SJCRH30 (cell line): ENCODE measurements at regions not wholly inside any gene's neighbourhood (a gene's known extent, or its start where the extent isn't known, plus 50 kb on each side); places are given as distances from the start of the nearest gene placed in this dataset.

Experiments
- DNase-seq, 2 experiments: peaks; one replicate each; pipeline ENCODE4 v3.0.0-alpha.2; 2015 to 2020
- H3K27ac ChIP-seq: fragments of 250-450 bp; sonication (Bioruptor Pico); 2 replicates; pipeline ENCODE4 v1.5.1; 2020; ENCODE audit warnings: mild to moderate bottlenecking, moderate library complexity
- H3K27me3 ChIP-seq: fragments of 250-450 bp; sonication (Bioruptor Pico); 2 replicates; pipeline ENCODE4 v1.5.1; 2020; ENCODE audit warnings: mild to moderate bottlenecking, moderate library complexity
- H3K36me3 ChIP-seq: fragments of 250-450 bp; sonication (Bioruptor Pico); 2 replicates; pipeline ENCODE4 v1.5.1; 2020; ENCODE audit warnings: mild to moderate bottlenecking, moderate library complexity
- H3K4me1 ChIP-seq: fragments of 250-450 bp; sonication (Bioruptor Pico); 2 replicates; pipeline ENCODE4 v1.5.1; 2020; ENCODE audit warnings: mild to moderate bottlenecking, moderate library complexity
- H3K4me3 ChIP-seq: fragments of 250-450 bp; sonication (Bioruptor Pico); 2 replicates; pipeline ENCODE4 v1.5.1; 2020; ENCODE audit warnings: mild to moderate bottlenecking, moderate library complexity
- H3K9me3 ChIP-seq: fragments of 250-450 bp; sonication (Bioruptor Pico); replicated peaks from 2 replicates; pipeline ENCODE4 v1.5.1; 2020; ENCODE audit warnings: mild to moderate bottlenecking, moderate library complexity

DNA sequence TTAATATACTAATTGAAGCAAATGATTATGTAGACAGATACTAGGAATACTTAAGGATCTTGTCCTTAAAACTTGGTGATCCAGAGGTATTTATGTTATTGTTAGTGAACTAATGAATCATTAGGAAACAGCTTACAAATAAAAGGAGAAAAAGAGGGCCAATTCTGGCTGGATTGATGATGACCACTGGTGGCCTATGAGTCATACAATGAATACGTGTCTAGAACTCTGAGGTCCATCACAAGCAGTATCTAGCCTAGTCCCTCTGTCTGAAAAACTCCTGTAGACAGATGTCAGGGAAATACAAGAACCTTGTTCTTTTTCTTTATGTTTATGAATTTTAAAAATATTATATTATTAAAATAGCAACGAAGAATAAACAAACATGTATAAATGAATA is 51.7 kb upstream of the RTL1 start:
- Histone ChIP-seq H3K27me3 (no peaks in the 10 kb centered on the region), H3K36me3 (peaks cover 96% of the 10 kb centered on the region), H3K4me1 (no peaks in the 10 kb centered on the region), H3K4me3 (no peak overlapping the region), H3K9me3 (no peaks in the 10 kb centered on the region), H3K27ac (no peak overlapping the region)
- no peak for DNase-seq

- no peaks in the 10 kb centered on the region for H3K27me3 ChIP-seq
- no peak overlapping the region for H3K27ac ChIP-seq
- no peaks in the 10 kb centered on the region for H3K9me3 ChIP-seq
- H3K4me1 ChIP-seq: no peaks in the 10 kb centered on the region
- no peak overlapping the region for H3K4me3 ChIP-seq
- peaks cover 86% of the 10 kb centered on the region for H3K36me3 ChIP-seq
- DNase-seq: no peak
Measured at GRCh38 chr14:100962494-100962893, 59.0 kb upstream of the RTL1 start.

DNA sequence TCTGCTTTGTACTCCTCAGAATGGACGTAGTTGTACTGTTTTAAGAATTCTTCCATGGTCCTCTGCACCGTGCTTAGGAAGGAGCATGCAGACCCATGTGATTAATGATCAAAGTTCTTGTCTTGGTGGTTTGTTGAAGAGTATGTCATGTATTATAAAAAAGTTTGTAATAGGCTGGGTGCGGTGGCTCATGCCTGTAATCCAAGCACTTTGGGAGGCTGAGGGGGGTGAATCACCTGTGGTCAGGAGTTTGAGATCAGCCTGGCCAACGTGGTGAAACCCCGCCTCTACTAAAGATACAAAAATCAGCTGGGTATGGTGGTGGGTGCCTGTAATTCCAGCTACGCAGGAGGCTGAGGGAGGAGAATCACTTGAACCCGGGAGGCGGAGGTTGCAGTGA is 61.8 kb upstream of the RTL1 start:
- DNase-seq: no peak

DNA sequence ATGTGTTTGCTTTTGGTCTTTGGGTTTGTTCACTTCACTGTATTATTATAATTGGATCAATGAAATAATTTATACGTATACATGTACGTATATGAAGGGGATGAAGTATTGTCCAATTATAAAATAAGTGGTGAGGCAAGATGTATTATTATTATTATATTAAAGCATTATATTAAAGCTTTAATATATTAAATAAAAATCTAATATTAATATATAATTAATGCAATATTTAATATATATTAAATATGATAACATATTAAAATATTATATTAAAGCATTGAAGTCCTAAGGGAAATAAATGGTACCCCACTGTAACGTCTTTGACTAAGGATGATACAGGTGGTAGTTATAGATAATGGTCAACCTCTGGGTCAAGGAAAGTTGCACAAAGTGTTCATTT is 63.7 kb upstream of the RTL1 start:
- Histone ChIP-seq H3K27me3 (no peaks in the 10 kb centered on the region), H3K9me3 (no peaks in the 10 kb centered on the region), H3K4me3 (no peak overlapping the region), H3K4me1 (no peaks in the 10 kb centered on the region), H3K36me3 (peaks cover 82% of the 10 kb centered on the region), H3K27ac (no peak overlapping the region)
- no peak for DNase-seq

More for the DNA sequence above, 61.8 kb upstream of the RTL1 start:
- H3K9me3 ChIP-seq: no peaks in the 10 kb centered on the region
- no peaks in the 10 kb centered on the region for H3K27me3 ChIP-seq
- no peaks in the 10 kb centered on the region for H3K4me1 ChIP-seq
- H3K36me3 ChIP-seq: peaks cover 82% of the 10 kb centered on the region
- H3K27ac ChIP-seq: no peak overlapping the region
- H3K4me3 ChIP-seq: no peak overlapping the region

DNA sequence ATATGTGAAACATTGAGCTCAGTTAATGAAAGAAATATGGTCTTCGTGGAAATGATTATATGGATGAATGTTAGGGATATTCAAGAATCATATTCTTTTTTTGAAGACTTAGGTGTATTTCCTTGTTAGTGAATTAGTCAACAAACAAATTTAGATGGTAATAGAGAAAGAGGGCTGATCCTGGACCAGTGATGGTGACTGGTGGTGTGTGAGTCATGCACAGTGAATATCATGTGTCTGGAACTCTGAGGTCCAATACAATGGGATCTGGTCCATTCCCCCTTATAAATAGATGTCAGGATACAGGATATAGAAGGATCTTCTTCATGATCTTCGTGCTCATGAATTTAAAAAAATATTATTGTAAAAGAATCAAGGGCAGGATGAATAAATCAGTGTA is 64.4 kb upstream of the RTL1 start:
- H3K27ac ChIP-seq: no peak overlapping the region
- peaks cover 81% of the 10 kb centered on the region for H3K36me3 ChIP-seq
- H3K9me3 ChIP-seq: no peaks in the 10 kb centered on the region
- H3K4me3 ChIP-seq: no peak overlapping the region
- no peaks in the 10 kb centered on the region for H3K27me3 ChIP-seq
- H3K4me1 ChIP-seq: no peaks in the 10 kb centered on the region
- DNase-seq: no peak

GRCh38 chr14:100972118-100972897 is 68.8 kb upstream of the RTL1 start:
- Histone ChIP-seq H3K9me3 (no peaks in the 10 kb centered on the region), H3K4me1 (no peaks in the 10 kb centered on the region), H3K36me3 (peaks cover 79% of the 10 kb centered on the region), H3K4me3 (no peak overlapping the region), H3K27me3 (no peaks in the 10 kb centered on the region), H3K27ac (no peak overlapping the region)
- DNase-seq: no peak

DNA sequence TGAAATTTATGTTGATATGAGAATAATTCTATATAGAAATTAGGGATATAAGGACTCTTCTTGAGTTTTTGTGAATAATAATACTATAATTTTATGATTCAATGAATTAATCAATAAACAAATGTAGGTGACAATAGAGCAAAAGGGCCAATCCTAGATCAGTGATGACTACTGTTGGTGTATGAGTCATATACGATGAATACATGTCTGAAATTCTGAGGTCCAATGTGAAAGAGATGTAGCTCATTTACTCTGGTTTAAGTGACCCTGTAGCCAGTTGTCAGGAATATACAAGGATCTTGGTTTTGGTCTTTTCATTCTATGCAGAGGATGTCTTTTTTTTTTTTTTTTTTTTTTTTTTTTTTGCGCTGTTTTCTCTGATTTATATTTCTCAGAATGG is 72.1 kb upstream of the RTL1 start:
- H3K27ac ChIP-seq: no peak overlapping the region
- H3K4me3 ChIP-seq: no peak overlapping the region
- peaks cover 78% of the 10 kb centered on the region for H3K36me3 ChIP-seq
- no peak for DNase-seq
- H3K27me3 ChIP-seq: no peaks in the 10 kb centered on the region
- no peaks in the 10 kb centered on the region for H3K4me1 ChIP-seq
- no peaks in the 10 kb centered on the region for H3K9me3 ChIP-seq

GRCh38 chr14:100979079-100979478 is 75.6 kb upstream of the RTL1 start:
- DNase-seq: no peak
- Histone ChIP-seq H3K4me3 (no peak overlapping the region), H3K27me3 (no peaks in the 10 kb centered on the region), H3K9me3 (no peaks in the 10 kb centered on the region), H3K36me3 (peaks cover 76% of the 10 kb centered on the region), H3K4me1 (no peaks in the 10 kb centered on the region), H3K27ac (no peak overlapping the region)

DNA sequence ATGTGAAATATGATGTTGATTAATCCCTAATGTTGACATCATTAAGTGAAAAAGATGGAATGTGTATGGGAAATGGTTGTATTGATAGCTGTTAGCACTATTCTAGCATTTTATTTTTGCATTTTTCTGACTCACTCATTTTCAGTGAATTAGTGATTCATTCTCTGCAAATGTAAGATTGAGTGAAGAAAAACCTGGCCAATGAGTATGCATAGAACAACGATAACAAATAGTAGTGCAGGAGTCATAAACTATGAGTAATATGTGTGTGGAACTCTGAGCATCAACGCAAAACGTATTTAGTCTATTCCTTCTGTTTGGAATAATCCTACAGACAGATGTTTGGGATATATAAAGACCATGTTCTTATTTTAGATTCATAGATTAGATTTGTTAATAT is 76.3 kb upstream of the RTL1 start:
- DNase-seq: no peak
- peaks cover 75% of the 10 kb centered on the region for H3K36me3 ChIP-seq
- H3K9me3 ChIP-seq: no peaks in the 10 kb centered on the region
- no peaks in the 10 kb centered on the region for H3K4me1 ChIP-seq
- no peaks in the 10 kb centered on the region for H3K27me3 ChIP-seq
- H3K4me3 ChIP-seq: no peak overlapping the region
- H3K27ac ChIP-seq: no peak overlapping the region

DNA sequence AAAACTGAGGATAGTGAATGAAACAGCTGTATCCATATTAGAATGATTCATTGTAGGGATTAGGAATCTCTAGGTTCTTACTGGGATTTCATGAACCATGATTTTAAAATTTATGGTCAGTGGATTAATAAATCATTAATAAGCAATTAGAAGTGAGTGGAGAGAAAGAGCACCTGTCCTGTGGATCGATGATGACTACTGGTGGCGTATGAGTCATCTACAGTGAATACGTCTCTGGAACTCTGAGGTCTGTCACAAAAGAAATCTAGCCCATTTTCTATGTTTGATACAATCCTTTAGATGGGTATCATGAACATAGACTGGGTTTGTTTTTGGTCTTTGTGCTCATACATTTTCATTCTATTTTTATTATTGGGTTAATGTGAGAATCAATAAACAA is 77.3 kb upstream of the RTL1 start:
- DNase-seq: no peak
- no peaks in the 10 kb centered on the region for H3K4me1 ChIP-seq
- no peaks in the 10 kb centered on the region for H3K9me3 ChIP-seq
- H3K4me3 ChIP-seq: no peak overlapping the region
- H3K27me3 ChIP-seq: no peaks in the 10 kb centered on the region
- peaks cover 77% of the 10 kb centered on the region for H3K36me3 ChIP-seq
- H3K27ac ChIP-seq: no peak overlapping the region

DNA sequence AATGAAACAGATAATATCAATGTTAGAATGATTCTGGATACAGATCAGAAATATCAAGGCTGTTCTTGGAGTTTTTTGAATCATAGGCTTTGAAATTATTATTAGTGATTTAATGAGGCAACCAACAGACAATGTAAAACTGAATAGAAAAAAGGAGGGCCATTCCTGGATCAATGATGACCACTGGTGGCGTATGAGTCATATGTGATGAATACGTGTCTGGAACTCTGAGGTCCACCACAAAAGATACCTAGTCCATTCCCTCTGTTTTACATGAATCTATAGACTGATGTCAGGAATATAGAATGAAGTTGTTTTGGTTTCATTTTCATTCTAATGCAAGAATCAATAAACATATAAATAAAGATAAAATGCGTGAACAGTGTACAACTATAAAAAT is 78.3 kb upstream of the RTL1 start:
- Histone ChIP-seq H3K9me3 (no peaks in the 10 kb centered on the region), H3K36me3 (peaks cover 83% of the 10 kb centered on the region), H3K27me3 (no peaks in the 10 kb centered on the region), H3K4me3 (no peak overlapping the region), H3K27ac (no peak overlapping the region), H3K4me1 (no peaks in the 10 kb centered on the region)
- DNase-seq: no peak

GRCh38 chr14:100982353-100982752 is 78.8 kb upstream of the RTL1 start:
- no peaks in the 10 kb centered on the region for H3K4me1 ChIP-seq
- no peaks in the 10 kb centered on the region for H3K9me3 ChIP-seq
- no peak overlapping the region for H3K27ac ChIP-seq
- peaks cover 83% of the 10 kb centered on the region for H3K36me3 ChIP-seq
- no peaks in the 10 kb centered on the region for H3K27me3 ChIP-seq
- no peak for DNase-seq
- no peak overlapping the region for H3K4me3 ChIP-seq

DNA sequence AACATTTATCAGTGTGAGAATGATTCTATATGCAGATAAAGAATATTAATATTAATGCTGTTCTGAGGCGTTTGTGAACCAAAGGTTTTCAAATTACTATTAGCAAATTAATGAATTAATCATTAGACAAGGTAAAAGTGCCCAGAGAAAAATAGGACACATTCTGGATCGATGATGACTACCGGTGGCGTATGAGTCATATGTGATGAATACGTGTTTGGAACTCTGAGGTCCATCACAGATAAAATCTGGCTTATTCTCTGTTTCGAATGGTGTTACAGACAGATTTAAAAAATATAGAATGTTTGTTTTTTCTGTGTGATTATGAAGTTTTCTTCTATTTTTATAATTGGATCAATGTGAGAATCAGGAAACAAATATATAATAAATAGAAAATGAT is 79.2 kb upstream of the RTL1 start:
- Histone ChIP-seq H3K4me1 (no peaks in the 10 kb centered on the region), H3K27me3 (no peaks in the 10 kb centered on the region), H3K9me3 (no peaks in the 10 kb centered on the region), H3K36me3 (peaks cover 84% of the 10 kb centered on the region), H3K4me3 (no peak overlapping the region), H3K27ac (no peak overlapping the region)
- DNase-seq: no peak

- no peak for DNase-seq
- Histone ChIP-seq H3K27me3 (no peaks in the 10 kb centered on the region), H3K27ac (no peak overlapping the region), H3K4me1 (no peaks in the 10 kb centered on the region), H3K4me3 (no peak overlapping the region), H3K36me3 (peaks cover 87% of the 10 kb centered on the region), H3K9me3 (no peaks in the 10 kb centered on the region; the same call in 1 of the 2 replicates)
Measured at GRCh38 chr14:100983710-100984109, 80.2 kb upstream of the RTL1 start.

GRCh38 chr14:100988011-100988410 is 84.5 kb upstream of the RTL1 start:
- Histone ChIP-seq H3K27me3 (no peaks in the 10 kb centered on the region), H3K9me3 (no peaks in the 10 kb centered on the region; the same call in 1 of the 2 replicates), H3K4me1 (0 out of 2 replicates have a peak, but pooled peaks cover 3% of the 10 kb centered on the region), H3K27ac (no peak overlapping the region), H3K36me3 (peaks cover 84% of the 10 kb centered on the region), H3K4me3 (no peak overlapping the region)
- DNase-seq: no peak

GRCh38 chr14:100988411-100988900 is 84.9 kb upstream of the RTL1 start:
- H3K9me3 ChIP-seq: no peaks in the 10 kb centered on the region; the same call in 1 of the 2 replicates
- H3K4me1 ChIP-seq: 0 out of 2 replicates have a peak, but pooled peaks cover 3% of the 10 kb centered on the region
- H3K27me3 ChIP-seq: no peaks in the 10 kb centered on the region
- no peak overlapping the region for H3K4me3 ChIP-seq
- no peak for DNase-seq
- peaks cover 84% of the 10 kb centered on the region for H3K36me3 ChIP-seq
- H3K27ac ChIP-seq: no peak overlapping the region
